Panc1 (cell line): ENCODE measurements at regions not wholly inside any gene's neighbourhood (a gene's known extent, or its start where the extent isn't known, plus 50 kb on each side); places are given as distances from the start of the nearest gene placed in this dataset.

Experiments
- ATAC-seq: fragments of 200-7000 bp; cut with Tn5 transposase; 2 replicates; pipeline ENCODE4 v1.9.1; 2020; ENCODE audit warnings: mild to moderate bottlenecking, moderate library complexity
- BruUV-seq: library from RNA; stranded (reverse); fragments of 400-500 nt; replicated peaks from 2 replicates; lab custom pipeline; 2021; lab: Mats Ljungman, UMichigan
- CTCF ChIA-PET: fragments of 300-600 bp; sonication (Branson Sonifier 250); formaldehyde crosslinking; loops from one replicate; lab custom pipeline; 2022; ENCODE audit warnings: antibody characterized with exemption; lab: Charles Lee
- POLR2A ChIA-PET: fragments of 300-600 bp; sonication (Branson Sonifier 250); formaldehyde crosslinking; loops from one replicate; lab custom pipeline; 2022; ENCODE audit warnings: antibody characterized with exemption; lab: Charles Lee
- DNase-seq: peaks from one replicate; pipeline ENCODE4 v3.0.0-alpha.2; 2010; ENCODE audit warnings: low read depth, low spot score
- H3K27ac ChIP-seq: 2 replicates; pipeline ENCODE4 v1.5.1; 2011; ENCODE audit warnings: mild to moderate bottlenecking, low read length, inconsistent platforms
- H3K27me3 ChIP-seq: fragments of 200-500 bp; sonication (Bioruptor generic); 2 replicates; pipeline ENCODE4 v1.6.0; 2014; ENCODE audit warnings: low read length, inconsistent platforms; ENCODE audit not compliant: control insufficient read depth, insufficient read depth
- H3K36me3 ChIP-seq: fragments of 200-500 bp; sonication (Bioruptor generic); 2 replicates; pipeline ENCODE4 v1.5.1; 2014; ENCODE audit warnings: inconsistent platforms, mild to moderate bottlenecking, low read length, moderate library complexity; ENCODE audit not compliant: control insufficient read depth, insufficient read depth
- H3K4me1 ChIP-seq: 2 replicates; pipeline ENCODE4 v1.5.1; 2011; ENCODE audit warnings: inconsistent platforms, mild to moderate bottlenecking, low read length, moderate library complexity; ENCODE audit not compliant: control insufficient read depth, insufficient read depth
- H3K4me3 ChIP-seq, 2 experiments: 2 replicates each; pipeline ENCODE4 v1.5.1; 2011 to 2012; ENCODE audit warnings: low read depth in 2 of 2, low read length in 2 of 2, mild to moderate bottlenecking in 2 of 2, inconsistent platforms in 1 of 2, moderate library complexity in 1 of 2
- H3K9me3 ChIP-seq: fragments of 200-500 bp; sonication (Bioruptor generic); 2 replicates; pipeline ENCODE4 v1.5.1; 2014; ENCODE audit warnings: low read depth, mild to moderate bottlenecking, inconsistent platforms, low read length, moderate library complexity; ENCODE audit not compliant: control insufficient read depth, insufficient read depth
- POLR2AphosphoS5 ChIP-seq: IDR thresholded peaks from 2 replicates; pipeline ENCODE4 v1.6.1; 2012; ENCODE audit warnings: mild to moderate bottlenecking, low read depth, low read length, moderate library complexity
- SIN3A ChIP-seq: IDR thresholded peaks from 2 replicates; pipeline ENCODE4 v1.6.1; 2012; ENCODE audit warnings: low read depth, mild to moderate bottlenecking, low read length, moderate library complexity, borderline replicate concordance; ENCODE audit not compliant: insufficient read depth
- TCF7L2 ChIP-seq: IDR thresholded peaks from 2 replicates; pipeline ENCODE4 v1.6.1; 2011; ENCODE audit warnings: mild to moderate bottlenecking, low read depth, low read length, inconsistent platforms
- in situ Hi-C: cut with HindIII; loops from 2 replicates; pipeline ENCODE4 v1.10.0; 2016; ENCODE audit warnings: low sequenced_read_pairs, low pct_unique_long_range_greater_than_20kb
- intact Hi-C: fragments of 100-400 bp; cut with micrococcal nuclease; formaldehyde crosslinking; loops from one replicate; pipeline ENCODE4 v1.10.0; 2022; ENCODE audit not compliant: unreplicated experiment
- TF ChIP-seq, protein P1 (sequence below): fragments of 450-650 bp; IDR thresholded peaks from 2 replicates; pipeline ENCODE4 v1.5.1; 2017; ENCODE audit warnings: mild to moderate bottlenecking
- TF ChIP-seq, protein P2 (sequence below), 2 experiments: IDR thresholded peaks; 2 replicates each; pipeline ENCODE4 v1.6.1; 2011 to 2012; ENCODE audit warnings: low read depth in 2 of 2, control low read depth in 1 of 2, low read length in 1 of 2, mild to moderate bottlenecking in 1 of 2, moderate library complexity in 1 of 2; ENCODE audit not compliant: insufficient read depth in 1 of 2

DNA sequence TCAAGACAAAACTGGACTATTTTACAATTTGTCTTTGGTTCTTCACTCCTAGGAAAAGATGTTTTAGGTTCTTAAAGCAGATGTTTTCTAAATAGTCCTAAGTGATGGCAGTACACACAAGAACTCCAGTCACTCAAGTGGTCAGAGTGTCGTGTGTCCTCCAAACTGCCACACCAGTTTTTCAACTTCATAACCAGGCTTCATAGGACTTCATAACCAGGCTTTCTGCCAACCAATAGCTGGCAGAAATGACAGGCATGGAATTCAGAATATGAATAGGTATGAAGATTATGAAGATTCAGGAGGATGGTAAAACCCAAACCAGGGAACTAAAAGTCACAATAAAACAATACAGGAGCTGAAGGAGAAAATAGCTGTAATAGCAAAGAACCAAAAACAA is 721.2 kb upstream of the SEMA3D start:
- no peak overlapping the region for H3K27ac ChIP-seq
- DNase-seq: no peak
- TF ChIP-seq, protein P1, sequence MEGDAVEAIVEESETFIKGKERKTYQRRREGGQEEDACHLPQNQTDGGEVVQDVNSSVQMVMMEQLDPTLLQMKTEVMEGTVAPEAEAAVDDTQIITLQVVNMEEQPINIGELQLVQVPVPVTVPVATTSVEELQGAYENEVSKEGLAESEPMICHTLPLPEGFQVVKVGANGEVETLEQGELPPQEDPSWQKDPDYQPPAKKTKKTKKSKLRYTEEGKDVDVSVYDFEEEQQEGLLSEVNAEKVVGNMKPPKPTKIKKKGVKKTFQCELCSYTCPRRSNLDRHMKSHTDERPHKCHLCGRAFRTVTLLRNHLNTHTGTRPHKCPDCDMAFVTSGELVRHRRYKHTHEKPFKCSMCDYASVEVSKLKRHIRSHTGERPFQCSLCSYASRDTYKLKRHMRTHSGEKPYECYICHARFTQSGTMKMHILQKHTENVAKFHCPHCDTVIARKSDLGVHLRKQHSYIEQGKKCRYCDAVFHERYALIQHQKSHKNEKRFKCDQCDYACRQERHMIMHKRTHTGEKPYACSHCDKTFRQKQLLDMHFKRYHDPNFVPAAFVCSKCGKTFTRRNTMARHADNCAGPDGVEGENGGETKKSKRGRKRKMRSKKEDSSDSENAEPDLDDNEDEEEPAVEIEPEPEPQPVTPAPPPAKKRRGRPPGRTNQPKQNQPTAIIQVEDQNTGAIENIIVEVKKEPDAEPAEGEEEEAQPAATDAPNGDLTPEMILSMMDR: no peak
- TF ChIP-seq TCF7L2 (no peak), POLR2AphosphoS5 (no peak), SIN3A (no peak)
- TF ChIP-seq, protein P2, sequence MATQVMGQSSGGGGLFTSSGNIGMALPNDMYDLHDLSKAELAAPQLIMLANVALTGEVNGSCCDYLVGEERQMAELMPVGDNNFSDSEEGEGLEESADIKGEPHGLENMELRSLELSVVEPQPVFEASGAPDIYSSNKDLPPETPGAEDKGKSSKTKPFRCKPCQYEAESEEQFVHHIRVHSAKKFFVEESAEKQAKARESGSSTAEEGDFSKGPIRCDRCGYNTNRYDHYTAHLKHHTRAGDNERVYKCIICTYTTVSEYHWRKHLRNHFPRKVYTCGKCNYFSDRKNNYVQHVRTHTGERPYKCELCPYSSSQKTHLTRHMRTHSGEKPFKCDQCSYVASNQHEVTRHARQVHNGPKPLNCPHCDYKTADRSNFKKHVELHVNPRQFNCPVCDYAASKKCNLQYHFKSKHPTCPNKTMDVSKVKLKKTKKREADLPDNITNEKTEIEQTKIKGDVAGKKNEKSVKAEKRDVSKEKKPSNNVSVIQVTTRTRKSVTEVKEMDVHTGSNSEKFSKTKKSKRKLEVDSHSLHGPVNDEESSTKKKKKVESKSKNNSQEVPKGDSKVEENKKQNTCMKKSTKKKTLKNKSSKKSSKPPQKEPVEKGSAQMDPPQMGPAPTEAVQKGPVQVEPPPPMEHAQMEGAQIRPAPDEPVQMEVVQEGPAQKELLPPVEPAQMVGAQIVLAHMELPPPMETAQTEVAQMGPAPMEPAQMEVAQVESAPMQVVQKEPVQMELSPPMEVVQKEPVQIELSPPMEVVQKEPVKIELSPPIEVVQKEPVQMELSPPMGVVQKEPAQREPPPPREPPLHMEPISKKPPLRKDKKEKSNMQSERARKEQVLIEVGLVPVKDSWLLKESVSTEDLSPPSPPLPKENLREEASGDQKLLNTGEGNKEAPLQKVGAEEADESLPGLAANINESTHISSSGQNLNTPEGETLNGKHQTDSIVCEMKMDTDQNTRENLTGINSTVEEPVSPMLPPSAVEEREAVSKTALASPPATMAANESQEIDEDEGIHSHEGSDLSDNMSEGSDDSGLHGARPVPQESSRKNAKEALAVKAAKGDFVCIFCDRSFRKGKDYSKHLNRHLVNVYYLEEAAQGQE (IDR thresholded peaks at IDR 0.05; ENCODE audit: insufficient read depth in 1 of 2, low read depth in 2 of 2, low read length in 1 of 2): no peak
- no peak for ATAC-seq
- H3K36me3 ChIP-seq: no peaks in the 10 kb centered on the region
- intact Hi-C loops: no loop called here
- POLR2A ChIA-PET: no interaction called here
- no TSS peak for BruUV-seq
- no peak overlapping the region for H3K4me3 ChIP-seq
- no peaks in the 10 kb centered on the region for H3K9me3 ChIP-seq
- CTCF ChIA-PET: no interaction called here
- H3K4me1 ChIP-seq: no peaks in the 10 kb centered on the region
- in situ Hi-C loops: no loop called here
- H3K27me3 ChIP-seq: no peaks in the 10 kb centered on the region

DNA sequence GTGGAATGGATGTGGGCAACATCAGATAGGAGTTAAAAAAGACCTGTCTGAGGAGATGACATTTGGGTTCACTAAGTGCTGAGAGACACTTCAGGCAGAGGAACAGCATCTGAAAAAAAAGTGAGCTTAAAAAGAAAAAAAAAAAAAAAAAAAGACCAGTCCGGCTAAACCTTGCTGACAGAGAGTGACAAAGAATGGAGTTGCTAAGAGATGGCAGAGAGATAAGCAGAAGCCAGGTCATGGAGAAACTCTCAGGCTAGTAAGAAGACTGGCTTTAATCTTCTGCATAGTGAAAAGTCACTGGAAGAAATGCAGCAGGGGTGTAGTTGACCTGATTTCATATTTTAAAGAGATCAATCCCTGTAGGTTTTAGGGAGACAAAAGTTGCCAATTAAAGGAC is 711.1 kb upstream of the SEMA3D start:
- ChIA-PET CTCF (no interaction called here), POLR2A (no interaction called here)
- no peaks in the 10 kb centered on the region for H3K9me3 ChIP-seq
- H3K27ac ChIP-seq: no peak overlapping the region
- in situ Hi-C loops (no loop called here), intact Hi-C loops (loop anchor here (10.0 kb wide), 1 partner anchor 917 kb away; no protein-coding TSS in a partner anchor)
- no peak for DNase-seq
- H3K4me1 ChIP-seq: no peaks in the 10 kb centered on the region
- ATAC-seq: no peak
- no peak overlapping the region for H3K4me3 ChIP-seq
- no TSS peak for BruUV-seq
- no peaks in the 10 kb centered on the region for H3K36me3 ChIP-seq
- no peaks in the 10 kb centered on the region for H3K27me3 ChIP-seq
- TF ChIP-seq TCF7L2 (no peak), SIN3A (no peak), POLR2AphosphoS5 (no peak)
- TF ChIP-seq, protein P1: no peak
- TF ChIP-seq, protein P2 (IDR thresholded peaks at IDR 0.05; ENCODE audit: insufficient read depth in 1 of 2, low read depth in 2 of 2, low read length in 1 of 2): no peak
